ENCODE measurements at regions not wholly inside any gene's neighbourhood (a gene's known extent, or its start where the extent isn't known, plus 50 kb on each side); places are given as distances from the start of the nearest gene placed in this dataset.

GRCh38 chr2:147456779-147457178 lies 388.1 kb upstream of the ACVR2A start:
- Histone ChIP-seq H3K23ac (ENCODE audit: insufficient read length, low read depth, low read length) (no peak overlapping the region), H3K9ac (ENCODE audit: extremely low read depth, insufficient read length, low read length) (no peak overlapping the region), H3K9me3 (ENCODE audit: control insufficient read depth, low read depth, low read length) (no peaks in the 10 kb centered on the region), H3K23me2 (ENCODE audit: insufficient read length, low read depth, low read length, poor library complexity, severe bottlenecking) (no peaks in the 10 kb centered on the region), H2BK20ac (ENCODE audit: low read depth, low read length, poor library complexity, severe bottlenecking) (no peak overlapping the region), H2BK15ac (ENCODE audit: low read depth, low read length) (no peak overlapping the region), H4K91ac (ENCODE audit: insufficient read length, low read depth, low read length) (no peak overlapping the region), H2BK5ac (ENCODE audit: insufficient read length, low read length) (no peak overlapping the region), H4K5ac (ENCODE audit: insufficient read length, low read depth, low read length) (no peak overlapping the region), H2AFZ (ENCODE audit: low read length) (no peak overlapping the region), H3K14ac (ENCODE audit: insufficient read depth, low read length) (no peak overlapping the region), H2AK5ac (ENCODE audit: insufficient read length, low read length) (no peak overlapping the region), H2BK12ac (ENCODE audit: insufficient read length, low read depth, low read length) (no peak overlapping the region), H3K18ac (ENCODE audit: insufficient read length, low read depth, low read length) (no peak overlapping the region), H3K4me2 (ENCODE audit: insufficient read depth, insufficient read length, low read length) (no peak overlapping the region), H3T11ph (ENCODE audit: low read length) (no peak overlapping the region), H4K8ac (replicated peaks; ENCODE audit: insufficient read length, low read depth, low read length) (no peak overlapping the region), H3K79me1 (ENCODE audit: insufficient read depth, low read depth, low read length, poor library complexity, severe bottlenecking) (no peaks in the 10 kb centered on the region), H2BK120ac (ENCODE audit: low read depth, low read length, poor library complexity, severe bottlenecking) (no peak overlapping the region), H4K20me1 (ENCODE audit: control insufficient read depth, insufficient read depth, insufficient read length) (no peaks in the 10 kb centered on the region), H3K27me3 (ENCODE audit: insufficient read depth, low read length) (no peaks in the 10 kb centered on the region), H3K27ac (ENCODE audit: insufficient read length, low read depth, low read length) (no peak overlapping the region), H3K4me1 (ENCODE audit: insufficient read depth, low read length) (peaks cover 4% of the 10 kb centered on the region; the same call in 1 of the 2 replicates), H3K4ac (ENCODE audit: low read depth, low read length) (no peak overlapping the region), H3K79me2 (ENCODE audit: insufficient read depth, low read length) (no peaks in the 10 kb centered on the region), H3K56ac (ENCODE audit: insufficient read length, low read depth, low read length) (no peak overlapping the region)
- no peaks in the 10 kb centered on the region for H3K27me3 Mint-ChIP-seq (ENCODE audit: low read depth)
- H3K36me3 Mint-ChIP-seq (ENCODE audit: insufficient read depth in 1 of 3, low read depth in 3 of 3) = no peaks in the 10 kb centered on the region
- no peaks in the 10 kb centered on the region for H3K9me3 Mint-ChIP-seq
- peaks cover 2% of the 10 kb centered on the region in 2 experiments for H3K4me1 Mint-ChIP-seq
- WGBS (ENCODE audit: extremely low coverage, insufficient read length, low lambda C conversion rate) = no CpG with 5 or more reads among the region's 2 CpGs
- no peak for DNase-seq
- TF ChIP-seq CTCF (conservative IDR thresholded peaks at IDR 0.05) = no peak
- H3K27ac Mint-ChIP-seq = no peak overlapping the region
- H3K4me3 Mint-ChIP-seq = no peak overlapping the region
